RPMI8226 (cell line): ENCODE measurements at regions not wholly inside any gene's neighbourhood (a gene's known extent, or its start where the extent isn't known, plus 50 kb on each side); places are given as distances from the start of the nearest gene placed in this dataset.

ENCODE experiments used
- DNase-seq: peaks from one replicate; pipeline ENCODE4 v3.0.0-alpha.2; 2015

DNA sequence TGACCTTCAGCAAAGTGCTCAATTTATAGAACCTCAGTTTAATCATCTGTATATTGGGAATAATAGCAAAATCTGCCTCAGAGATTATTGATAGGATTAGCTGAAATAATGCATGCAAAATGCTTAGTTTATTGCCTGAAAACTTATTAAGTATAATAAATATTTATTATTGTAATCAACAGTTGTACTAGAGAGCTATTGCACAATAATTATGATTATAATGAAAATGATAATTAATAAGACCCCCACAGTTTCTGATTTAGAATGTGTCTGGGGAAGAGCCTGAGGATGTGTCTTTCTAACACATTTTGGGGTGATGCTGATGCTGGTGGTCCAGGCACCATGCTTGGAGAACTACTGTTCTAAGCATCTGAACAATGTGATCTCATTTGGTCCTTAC is 419.6 kb downstream of the NPIPA7 start:
- DNase-seq: no peak

DNA sequence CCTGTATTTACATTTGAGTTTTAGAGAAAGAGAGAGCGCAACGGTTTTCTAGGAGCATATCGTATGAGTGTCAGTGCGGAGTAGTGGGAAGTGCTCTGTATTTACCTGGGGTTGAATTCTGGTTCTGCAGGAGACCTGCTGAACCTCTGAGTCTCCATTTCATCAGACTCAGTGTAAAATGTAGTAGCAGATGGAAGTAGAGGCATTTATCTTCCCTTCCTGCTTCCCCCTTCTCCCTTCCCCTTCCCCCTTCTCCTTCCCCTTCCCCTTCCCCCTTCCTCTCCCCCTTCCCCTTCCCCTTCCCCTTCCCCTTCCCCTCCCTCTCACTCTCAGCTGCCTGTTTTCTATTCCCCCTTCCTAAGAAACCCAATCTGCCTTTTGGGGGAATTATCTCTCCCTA is 426.9 kb downstream of the NPIPA7 start:
- no peak for DNase-seq

DNA sequence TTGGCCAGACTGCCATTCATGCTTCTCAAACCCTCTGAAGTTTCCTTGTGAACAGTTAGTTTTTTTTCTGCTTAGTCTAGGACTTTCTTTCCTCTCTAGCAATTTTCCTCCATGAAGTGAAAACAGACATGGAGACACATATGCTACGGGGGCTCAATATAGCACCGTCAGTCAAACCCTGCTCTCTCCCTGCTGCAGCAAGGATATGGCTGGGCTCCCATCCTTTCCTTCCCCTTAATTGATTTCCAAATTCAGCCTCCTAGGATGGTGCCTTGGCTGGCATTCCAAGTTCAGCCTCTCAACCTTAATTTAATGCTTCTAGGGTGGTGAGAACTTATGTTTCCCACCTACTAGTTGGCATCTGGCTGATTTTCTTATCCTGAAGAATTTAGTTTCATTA is 436.7 kb downstream of the NPIPA7 start:
- DNase-seq: no peak

DNA sequence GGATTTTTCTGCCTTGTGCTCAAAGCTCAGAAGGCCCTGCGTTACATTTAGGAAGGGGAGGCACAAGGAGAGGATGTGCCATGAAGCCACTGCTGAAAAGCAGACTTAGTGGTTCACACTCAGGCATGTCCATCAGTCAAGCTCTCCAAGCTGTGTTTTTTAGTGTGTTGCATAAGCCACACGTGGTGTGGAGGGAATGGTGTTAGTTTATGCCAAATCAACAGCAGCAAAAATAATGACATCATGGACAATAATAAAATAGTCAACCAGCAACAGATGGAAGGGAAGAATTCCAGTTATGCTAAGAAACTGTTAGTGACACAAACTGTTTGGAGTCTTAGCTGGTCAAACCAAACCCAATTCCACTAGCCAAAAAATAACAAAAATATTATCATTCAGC is 438.3 kb downstream of the NPIPA7 start:
- DNase-seq: no peak

DNA sequence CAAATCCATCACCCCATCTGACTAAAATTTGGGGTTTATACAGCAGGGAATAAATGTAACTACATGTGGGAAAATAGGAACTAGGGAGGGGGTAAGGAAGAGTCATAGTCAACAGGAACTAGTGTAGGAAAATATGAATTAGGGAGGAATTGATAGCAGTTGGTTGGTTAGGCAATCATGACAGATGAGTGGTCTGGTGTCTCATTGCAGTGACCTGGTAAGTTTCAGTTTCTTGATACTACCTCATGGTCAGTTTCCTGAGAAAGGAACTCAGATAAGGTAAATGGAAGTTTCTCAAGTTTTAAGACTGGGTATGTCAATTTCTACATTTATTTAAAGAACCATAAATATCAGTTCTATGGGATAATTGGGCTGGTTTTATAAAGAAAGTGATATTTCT is 442.3 kb downstream of the NPIPA7 start:
- DNase-seq: no peak

DNA sequence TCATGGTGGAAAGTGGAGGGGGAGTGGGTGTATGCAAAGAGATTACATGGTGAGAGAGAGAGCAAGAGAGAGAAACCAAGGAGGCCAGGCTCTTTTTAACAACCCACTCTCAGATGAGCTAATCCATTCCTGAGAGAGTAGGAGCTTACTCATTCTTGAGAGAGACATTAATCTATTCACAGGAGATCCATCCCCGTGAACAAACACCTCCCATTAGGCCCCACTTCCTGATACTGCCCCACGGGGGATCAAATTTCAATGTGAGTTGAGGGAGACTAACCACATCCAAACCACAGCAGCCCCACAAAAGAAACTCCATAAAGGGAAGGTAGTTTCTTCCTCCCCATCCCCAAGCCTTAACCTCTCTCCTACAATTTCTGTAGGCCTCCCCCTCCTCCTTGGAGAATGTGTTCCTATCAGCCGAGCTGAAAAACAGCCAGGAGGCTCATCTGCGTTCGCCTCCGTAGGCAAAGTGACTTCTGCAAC is 450.0 kb downstream of the NPIPA7 start:
- DNase-seq: no peak

DNA sequence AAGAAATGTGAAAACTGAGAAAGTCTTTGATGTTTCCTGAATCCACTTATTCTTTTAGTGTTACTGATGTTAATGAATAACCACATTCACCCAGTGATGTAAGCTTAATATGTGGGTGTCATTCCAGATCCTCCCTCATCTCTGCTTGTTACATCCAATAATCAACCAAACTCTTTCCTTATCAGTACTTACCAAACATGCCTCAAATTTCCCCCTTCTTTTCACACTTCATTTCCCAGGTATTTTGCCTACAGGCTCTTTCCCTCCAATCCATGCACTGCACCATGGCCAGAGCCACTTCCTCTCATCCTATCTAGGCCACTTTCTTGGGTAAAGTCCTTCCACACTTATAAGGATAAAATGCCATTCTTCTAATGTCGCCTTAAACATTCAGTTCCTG is 451.5 kb downstream of the NPIPA7 start:
- no peak for DNase-seq

DNA sequence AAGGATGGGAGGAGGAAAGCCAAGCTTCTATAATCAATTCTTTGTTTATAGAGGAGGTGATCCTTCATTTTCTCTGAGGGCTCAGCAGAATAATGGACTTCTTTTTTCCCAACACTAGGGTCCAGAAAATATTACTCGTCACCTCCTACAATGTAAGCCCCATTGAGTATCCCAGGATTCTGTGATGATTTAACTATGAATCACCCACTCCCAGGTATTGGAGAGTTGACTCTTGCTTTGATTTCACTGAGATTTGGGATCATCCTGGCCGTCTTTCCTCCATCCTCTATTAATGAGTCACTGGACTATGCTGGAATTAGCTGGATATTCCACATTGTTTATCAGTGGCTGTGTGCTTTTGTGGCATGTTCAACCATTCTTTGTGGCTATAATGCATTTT is 452.0 kb downstream of the NPIPA7 start:
- no peak for DNase-seq

DNA sequence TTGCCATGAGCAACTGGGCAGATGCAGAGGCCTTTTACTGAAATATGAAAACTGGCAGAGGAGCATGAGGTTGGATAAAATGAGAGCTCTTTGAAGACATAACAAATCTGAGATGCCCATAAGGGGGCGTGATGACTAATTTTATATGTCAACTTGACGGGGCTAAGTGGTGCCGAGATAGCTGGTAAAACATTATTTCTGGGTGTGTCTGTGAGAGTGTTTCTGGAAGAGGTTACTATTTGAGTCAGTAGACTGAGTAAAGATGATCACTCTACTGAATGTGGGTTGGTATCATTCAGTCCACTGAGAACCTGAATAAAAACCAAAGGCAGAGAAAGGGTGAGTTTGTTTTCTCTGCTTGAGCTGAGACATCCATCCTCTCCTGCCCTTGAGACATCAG is 454.2 kb downstream of the NPIPA7 start:
- DNase-seq: no peak

DNA sequence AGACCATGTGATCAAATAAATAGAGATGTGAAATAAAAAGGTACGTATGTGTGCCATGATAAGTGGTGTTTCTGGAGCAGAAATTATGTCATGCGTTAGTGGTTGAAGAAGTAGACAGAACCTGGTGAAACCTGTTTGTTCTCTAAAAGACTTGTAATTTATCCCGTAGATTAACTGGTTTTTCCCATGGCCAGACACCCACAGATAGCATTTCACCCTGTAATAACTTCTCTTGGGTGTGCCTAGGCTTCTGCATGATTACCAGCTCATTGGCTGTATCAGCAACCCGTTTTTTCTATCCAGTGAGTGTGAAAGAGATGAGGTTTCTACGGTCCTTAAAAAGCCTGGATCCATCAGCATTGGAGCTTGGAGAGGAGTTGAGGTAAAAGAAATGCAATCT is 471.3 kb downstream of the NPIPA7 start:
- no peak for DNase-seq

DNA sequence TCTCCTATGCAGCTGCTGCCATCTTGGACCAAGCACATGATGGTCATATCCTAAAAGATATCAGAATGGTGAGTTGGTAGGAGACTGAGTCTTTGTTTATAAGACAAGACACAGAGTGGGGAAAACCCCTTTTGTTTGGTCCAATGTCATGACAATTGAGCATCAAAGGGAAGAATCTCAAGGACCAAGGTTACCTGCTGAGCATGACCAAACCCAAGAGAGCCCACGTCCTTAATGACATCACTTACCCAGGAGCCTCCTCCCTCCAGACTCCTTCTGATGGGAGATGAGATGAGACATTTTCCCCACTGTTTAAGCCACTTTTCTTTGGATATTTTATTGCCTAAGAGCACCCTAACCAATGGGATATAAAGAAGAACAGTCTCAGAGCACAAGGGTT is 478.1 kb downstream of the NPIPA7 start:
- DNase-seq: no peak

DNA sequence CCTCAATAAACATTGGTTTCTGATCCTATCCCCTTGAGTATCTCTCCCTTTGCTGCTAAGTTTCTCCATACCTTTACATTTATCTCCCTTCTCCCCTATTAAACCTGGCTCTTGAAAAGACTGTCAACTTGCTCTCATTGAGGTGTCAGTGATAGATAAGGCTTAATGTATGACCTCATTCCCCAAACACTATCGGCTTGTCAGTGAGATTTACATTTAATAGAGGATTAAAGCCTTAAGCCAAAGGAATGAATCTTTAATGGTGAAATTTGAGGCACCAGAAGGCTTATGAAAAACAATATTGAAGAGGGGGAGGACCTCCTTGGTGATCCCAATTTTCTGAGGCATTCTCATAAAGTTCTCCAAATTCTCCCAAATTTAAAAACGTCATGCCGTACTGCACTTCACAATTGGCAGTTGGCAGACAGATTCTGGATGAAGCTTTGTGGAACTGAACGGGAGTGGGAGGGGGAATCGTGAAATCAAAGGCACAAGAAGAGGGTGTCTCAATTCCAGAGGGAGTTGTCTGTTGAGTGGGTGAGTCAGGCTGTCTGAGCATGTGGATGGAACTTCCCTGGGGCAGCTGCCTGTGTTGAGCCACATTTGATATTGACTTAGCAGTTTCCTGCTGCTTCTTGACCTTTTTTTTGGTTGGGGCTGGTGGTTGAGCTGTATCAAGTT is 478.8 kb downstream of the NPIPA7 start:
- no peak for DNase-seq

DNA sequence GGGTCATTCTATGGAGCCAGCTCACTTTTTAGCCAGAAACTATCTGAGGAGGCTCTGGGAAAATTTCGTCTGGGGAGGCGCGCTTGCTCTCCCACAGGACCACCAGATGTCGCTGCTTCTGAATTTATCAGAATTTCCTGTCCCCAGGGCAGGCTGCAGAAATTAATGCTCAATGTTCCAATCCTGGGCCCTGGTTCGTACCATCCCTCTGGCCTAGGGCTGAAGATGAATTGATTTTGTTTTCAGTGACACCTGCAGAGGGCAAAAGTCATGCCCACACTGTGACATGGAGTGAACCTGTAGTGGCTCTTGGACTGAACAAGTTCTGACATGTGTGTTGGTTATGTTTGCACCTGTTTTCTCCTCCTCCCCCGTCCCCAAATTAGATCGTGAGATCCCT is 482.6 kb downstream of the NPIPA7 start:
- DNase-seq: peak; percentile 65

DNA sequence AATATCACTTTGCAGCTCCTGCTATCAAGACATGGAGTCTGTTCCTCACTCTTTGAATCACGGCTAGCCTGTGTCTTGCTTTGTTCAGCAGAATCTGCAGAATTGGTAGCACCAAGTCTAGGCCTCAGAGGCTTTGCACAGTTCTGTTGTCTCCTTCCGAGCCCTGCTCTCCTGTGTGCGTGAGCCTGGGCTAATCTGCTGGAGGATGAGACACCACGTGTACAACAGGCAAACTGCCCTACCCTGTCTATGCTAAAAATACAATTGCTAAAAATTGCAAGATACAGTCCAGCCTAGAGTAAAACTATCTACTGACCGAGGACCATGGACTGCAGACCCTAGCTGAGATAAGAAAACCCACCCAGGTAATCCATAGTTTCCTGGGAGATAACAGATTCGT is 484.7 kb downstream of the NPIPA7 start:
- no peak for DNase-seq

DNA sequence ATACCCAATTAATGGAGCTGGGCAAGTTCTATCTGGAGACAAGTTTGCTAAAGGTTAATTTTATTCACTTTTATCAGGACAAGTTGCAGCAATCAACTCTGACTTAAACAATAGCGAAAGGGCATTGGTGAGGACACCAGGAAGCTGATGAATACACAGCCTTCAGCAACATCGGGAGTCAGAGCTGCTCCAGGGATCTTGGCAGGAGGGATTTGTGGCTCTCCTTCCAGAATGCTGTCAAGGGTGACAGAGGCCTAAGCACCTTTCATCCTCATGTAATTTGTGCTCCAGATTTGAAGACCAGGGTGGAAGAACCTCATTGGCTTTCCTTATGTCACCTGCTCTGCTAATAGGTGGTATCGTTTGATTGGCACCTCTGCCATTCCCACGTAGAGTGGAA is 485.6 kb downstream of the NPIPA7 start:
- no peak for DNase-seq

DNA sequence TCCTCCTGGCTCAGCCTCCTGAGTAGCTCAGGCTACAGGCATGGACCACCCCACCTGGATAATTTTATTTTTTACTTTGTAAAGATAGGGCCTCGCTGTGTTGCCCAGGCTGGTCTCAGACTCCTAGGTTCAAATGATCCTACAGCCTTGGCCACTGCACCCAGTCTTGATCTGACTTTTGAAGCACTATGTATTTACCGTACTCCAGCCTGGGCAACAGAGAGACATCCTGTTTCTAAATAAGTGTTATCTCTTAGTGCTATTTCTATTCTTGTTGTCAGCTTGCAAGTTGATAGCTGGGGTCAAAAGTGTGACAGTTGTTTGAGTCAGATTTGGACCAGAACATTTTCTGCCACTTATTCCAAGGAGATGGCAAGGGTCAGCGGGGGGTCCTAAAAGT is 486.4 kb downstream of the NPIPA7 start:
- DNase-seq: no peak

DNA sequence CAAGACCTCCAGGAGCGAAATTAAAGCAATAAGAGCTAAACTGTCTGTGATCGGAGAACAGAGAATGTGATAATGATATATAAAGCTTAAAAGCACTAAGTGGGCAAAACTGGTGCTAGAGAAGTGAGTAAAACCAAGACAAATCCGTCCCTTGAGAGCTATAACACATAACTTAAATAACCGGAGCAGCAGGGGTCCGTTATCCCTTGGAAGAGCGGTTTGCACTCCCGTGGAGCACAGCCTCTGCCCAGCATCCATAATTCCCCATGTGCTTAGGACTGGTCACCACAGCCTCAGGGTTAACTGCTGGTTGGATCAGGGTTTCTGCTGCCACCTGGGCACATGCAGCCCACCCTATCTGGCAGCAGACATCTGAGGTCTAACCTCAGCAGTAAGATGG is 489.0 kb downstream of the NPIPA7 start:
- no peak for DNase-seq

DNA sequence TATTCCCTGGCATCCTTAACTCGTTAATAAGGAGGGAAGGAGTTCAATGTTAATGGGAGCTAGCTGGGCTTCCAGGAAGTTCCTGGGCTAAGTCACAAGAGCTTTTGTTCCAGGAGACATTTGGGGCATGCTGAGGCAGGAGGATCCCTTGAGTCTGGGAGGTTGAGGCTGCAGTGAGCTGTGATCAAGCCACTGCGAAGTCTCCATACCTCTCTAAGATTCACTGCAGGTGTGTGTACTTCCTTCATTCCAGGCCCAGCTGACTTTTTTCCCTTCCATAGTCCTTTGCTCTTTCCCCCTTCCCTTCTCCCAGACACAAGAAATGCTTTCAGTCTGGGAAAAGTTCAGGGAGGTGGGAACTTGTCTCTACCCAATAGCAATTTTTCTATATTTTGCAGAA is 489.8 kb downstream of the NPIPA7 start:
- no peak for DNase-seq

DNA sequence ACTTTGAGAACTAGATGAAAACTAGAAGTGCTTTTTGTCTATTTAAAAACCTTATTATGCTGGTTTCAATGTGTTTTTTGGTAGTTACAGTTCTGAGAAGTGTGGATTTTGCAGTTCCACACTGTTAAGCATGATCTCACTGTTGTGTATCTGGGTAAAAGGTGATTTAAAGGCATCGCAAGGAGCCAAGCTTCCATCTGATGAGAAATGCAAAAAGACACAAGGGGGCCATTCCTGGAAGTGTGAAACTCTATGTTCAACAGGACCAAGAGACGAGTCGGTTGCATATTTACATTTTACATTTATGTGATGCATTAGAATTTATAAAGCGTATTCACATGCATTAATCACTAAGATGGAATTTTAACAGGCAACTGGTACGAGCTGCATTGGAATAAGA is 490.8 kb downstream of the NPIPA7 start:
- DNase-seq: no peak

DNA sequence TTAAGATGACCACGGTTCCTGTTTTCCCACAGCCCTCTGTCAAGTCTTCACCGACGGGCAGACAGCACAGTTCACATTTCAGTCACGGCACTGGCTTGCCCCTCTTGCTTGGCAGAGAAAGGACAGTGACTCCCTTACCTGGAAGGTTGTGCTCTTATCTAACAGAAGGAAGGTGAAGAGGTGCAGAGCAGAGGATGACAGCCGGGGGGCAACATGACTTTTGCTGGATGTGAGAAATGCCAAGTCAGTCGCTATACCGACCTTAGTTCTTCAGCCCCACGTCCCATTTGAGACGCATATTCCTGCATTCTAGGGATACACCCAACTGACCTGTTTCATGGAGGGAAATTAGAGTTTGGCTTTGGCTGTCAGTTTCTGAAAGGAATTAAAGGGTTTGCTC is 492.3 kb downstream of the NPIPA7 start:
- DNase-seq: no peak

DNA sequence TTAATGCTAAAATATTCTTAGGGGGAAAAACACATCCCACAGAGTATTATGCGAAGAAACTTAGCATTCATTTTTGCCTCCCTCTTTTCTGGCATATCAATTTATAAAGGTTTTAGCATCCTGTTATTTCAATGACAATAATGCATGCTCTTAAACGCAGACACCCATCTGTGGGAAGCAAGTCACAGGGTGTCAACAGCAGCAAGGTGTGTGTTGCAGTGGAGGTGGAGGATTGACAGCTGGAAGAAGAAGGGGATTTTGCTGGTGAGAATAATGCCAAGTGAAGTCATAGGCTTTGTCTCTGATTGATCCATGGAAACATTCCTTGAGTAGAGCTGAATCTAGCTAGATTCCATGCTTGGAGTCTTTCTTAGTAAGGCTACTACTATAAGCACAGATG is 498.1 kb downstream of the NPIPA7 start:
- DNase-seq: no peak

DNA sequence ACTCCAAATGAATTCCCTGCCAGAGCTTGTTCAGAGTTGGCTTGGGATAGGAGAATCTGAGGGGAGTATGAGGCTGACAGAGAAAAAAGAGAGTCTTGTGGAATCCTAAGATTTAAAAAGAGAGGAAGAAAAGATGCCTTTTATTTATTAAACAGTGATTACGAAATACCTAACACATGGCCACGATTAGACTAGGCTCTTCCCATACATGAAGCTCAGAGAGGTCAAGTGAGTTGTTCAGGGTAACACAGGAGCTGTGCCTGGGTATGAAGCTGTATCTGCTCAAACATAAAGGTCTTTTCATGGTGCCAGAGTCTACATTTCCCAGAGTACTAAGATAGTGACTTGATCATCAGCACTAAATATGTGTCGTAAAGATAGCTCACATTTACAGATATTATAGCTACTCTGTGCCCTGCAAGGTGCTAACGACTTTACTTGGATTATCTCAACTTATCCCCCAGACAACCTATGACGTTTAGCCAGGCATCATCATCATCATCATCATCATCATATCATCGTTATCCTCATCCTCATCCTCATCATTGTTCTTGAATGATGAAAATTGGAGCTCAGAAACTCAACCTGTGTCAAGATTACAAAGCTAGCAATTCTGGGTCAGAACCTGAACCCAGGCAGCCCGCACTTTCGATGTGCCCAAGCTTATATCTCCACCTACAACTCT is 500.8 kb downstream of the NPIPA7 start:
- no peak for DNase-seq

DNA sequence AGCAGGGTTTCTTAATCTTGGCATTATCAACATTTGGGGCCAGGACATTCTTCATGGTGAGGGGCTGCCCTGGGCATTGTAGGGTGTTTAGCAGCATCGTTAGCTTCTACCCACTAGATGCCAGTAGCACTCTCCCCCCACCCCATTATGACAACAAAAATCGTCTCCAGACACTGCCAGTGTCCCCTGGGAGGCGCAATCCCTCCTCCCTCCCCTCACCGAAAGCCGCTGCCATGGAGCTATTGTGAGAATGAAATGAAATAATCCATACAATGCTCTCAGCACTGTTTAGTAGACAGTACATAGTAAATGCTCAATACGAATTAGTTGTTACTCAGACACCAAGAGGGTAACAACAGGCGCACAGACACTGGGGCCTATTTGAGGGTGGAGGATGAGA is 502.9 kb downstream of the NPIPA7 start:
- DNase-seq: no peak

DNA sequence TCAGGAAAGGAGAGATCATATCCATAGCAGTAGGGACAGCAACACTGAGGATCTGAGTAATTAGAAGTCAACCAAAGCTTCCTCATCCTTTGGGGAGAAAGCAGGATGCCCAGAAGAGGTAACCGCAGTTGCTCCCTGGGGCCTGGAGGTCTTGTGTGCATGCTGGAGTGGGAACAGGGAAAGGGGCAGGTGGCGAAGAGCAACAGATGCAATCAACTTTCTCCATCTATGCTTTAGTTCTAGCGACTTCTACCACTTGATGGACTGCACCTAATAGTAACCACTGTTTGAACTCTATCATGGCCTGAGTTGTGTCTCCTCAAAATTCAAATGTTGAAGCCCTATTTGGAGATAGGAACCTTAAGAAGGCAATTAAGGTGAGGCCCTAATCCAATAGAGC is 503.8 kb downstream of the NPIPA7 start:
- DNase-seq: no peak

DNA sequence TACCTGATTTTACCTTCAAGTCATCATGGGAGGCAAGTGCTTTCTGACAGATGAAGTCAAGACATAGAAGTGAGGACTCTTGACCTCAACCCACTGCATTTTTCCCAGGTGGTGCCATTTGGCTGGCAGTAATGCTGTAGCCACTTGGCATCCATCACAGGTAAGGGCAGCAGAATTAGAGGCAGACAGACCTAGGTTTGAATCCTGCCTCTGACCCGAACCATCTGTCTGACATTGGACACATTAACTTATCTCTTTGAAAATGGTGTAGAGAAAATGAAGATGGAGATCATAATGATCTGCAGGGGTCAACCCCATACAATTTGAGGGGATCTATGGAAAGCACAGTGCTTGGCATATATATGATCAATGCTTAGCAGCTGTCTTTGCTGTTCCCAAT is 505.5 kb downstream of the NPIPA7 start:
- no peak for DNase-seq
